ENCODE measurements at regions not wholly inside any gene's neighbourhood (a gene's known extent, or its start where the extent isn't known, plus 50 kb on each side); places are given as distances from the start of the nearest gene placed in this dataset.

- no peak for TF ChIP-seq ZBTB11 (tag by site-specific recombination; conservative IDR thresholded peaks at IDR 0.05; ENCODE audit: low read depth)
- TF ChIP-seq ZBTB26 (tag by site-specific recombination; optimal IDR thresholded peaks at IDR 0.05) = no peak
- TF ChIP-seq ZNF394 (tag by site-specific recombination; IDR thresholded peaks at IDR 0.05; ENCODE audit: borderline replicate concordance) = no peak
- no peak for TF ChIP-seq ZNF302 (tag by site-specific recombination; IDR thresholded peaks at IDR 0.05; ENCODE audit: low read depth)
- TF ChIP-seq ZNF580 (tag by site-specific recombination; IDR thresholded peaks at IDR 0.05) = no peak
- TF ChIP-seq ZSCAN5A (tag by site-specific recombination; IDR thresholded peaks at IDR 0.05) = no peak
- TF ChIP-seq ZNF558 (tag by site-specific recombination; IDR thresholded peaks at IDR 0.05) = no peak
Observed at GRCh38 chr18:30566877-30567276, 475.7 kb downstream of the DSC3 start (continued).

- Histone ChIP-seq H3K27ac (ENCODE audit: extremely low read depth, low read depth, low read length) (no peak overlapping the region), H3K9me3 (ENCODE audit: control insufficient read depth, insufficient read depth, low read depth, low read length) (no peaks in the 10 kb centered on the region), H3K36me3 (ENCODE audit: control insufficient read depth in 2 of 2, insufficient read depth in 1 of 2, low read length in 2 of 2) (no peaks in the 10 kb centered on the region), H3K4me3 (ENCODE audit: low read depth, low read length) (no peak overlapping the region), H3K4me1 (ENCODE audit: control insufficient read depth, insufficient read depth, low read length) (no peaks in the 10 kb centered on the region)
- ChIA-PET POLR2A (no interaction called here), CTCF (no interaction called here)
- TF ChIP-seq ZNF530 (tag by site-specific recombination; IDR thresholded peaks at IDR 0.05; ENCODE audit: low read depth) (no peak), IKZF3 (tag by site-specific recombination; IDR thresholded peaks at IDR 0.05) (no peak), ZNF324 (tag by site-specific recombination; IDR thresholded peaks at IDR 0.05) (no peak), ZNF18 (tag by site-specific recombination; IDR thresholded peaks at IDR 0.05) (no peak)
Observed at GRCh38 chr18:30562231-30562630, 480.3 kb downstream of the DSC3 start.

GRCh38 chr18:30556112-30556511, 486.4 kb downstream of the DSC3 start:
- Histone ChIP-seq H3K27ac (ENCODE audit: extremely low read depth, low read depth, low read length) (no peak overlapping the region), H3K9me3 (ENCODE audit: control insufficient read depth, insufficient read depth, low read depth, low read length) (no peaks in the 10 kb centered on the region), H3K4me3 (ENCODE audit: low read depth, low read length) (no peak overlapping the region), H3K4me1 (ENCODE audit: control insufficient read depth, insufficient read depth, low read length) (no peaks in the 10 kb centered on the region), H3K36me3 (ENCODE audit: control insufficient read depth in 2 of 2, insufficient read depth in 1 of 2, low read length in 2 of 2) (no peaks in the 10 kb centered on the region)
- ChIA-PET CTCF (no interaction called here), POLR2A (no interaction called here)
- TF ChIP-seq ATF2 (tag by site-specific recombination; IDR thresholded peaks at IDR 0.05; ENCODE audit: low read depth) (no peak), ZFP3 (tag by site-specific recombination; IDR thresholded peaks at IDR 0.05; ENCODE audit: low read depth) (no peak), ZNF18 (tag by site-specific recombination; IDR thresholded peaks at IDR 0.05) (no peak), ZNF585B (tag by site-specific recombination; IDR thresholded peaks at IDR 0.05) (no peak), ZNF2 (tag by site-specific recombination; IDR thresholded peaks at IDR 0.05) (no peak), ZNF664 (tag by site-specific recombination; IDR thresholded peaks at IDR 0.05) (no peak)
